D721Med (cell line): ENCODE measurements at regions not wholly inside any gene's neighbourhood (a gene's known extent, or its start where the extent isn't known, plus 50 kb on each side); places are given as distances from the start of the nearest gene placed in this dataset.

ENCODE experiments used
- DNase-seq: peaks from one replicate; pipeline ENCODE4 v3.0.0; 2011; ENCODE audit warnings: low spot score; ENCODE audit not compliant: insufficient read length
- FAIRE-seq: peaks from 2 replicates; lab custom pipeline; 2011; peaks lifted over from hg19 to GRCh38; lab: Jason Lieb, UNC
- CTCF ChIP-seq: IDR thresholded peaks from 2 replicates; pipeline ENCODE4 v1.5.1; 2012; ENCODE audit warnings: mild to moderate bottlenecking, control low read depth; ENCODE audit not compliant: insufficient read depth; ENCODE audit errors: missing control alignments

GRCh38 chr5:133761632-133762031 lies 149.3 kb upstream of the FSTL4 start:
- TF ChIP-seq CTCF: no peak
- FAIRE-seq: no peak
- no peak for DNase-seq

GRCh38 chr5:133760532-133760931 lies 148.2 kb upstream of the FSTL4 start:
- TF ChIP-seq CTCF: no peak
- DNase-seq (no peak), FAIRE-seq (no peak)

- DNase-seq (no peak), FAIRE-seq (no peak)
- no peak for TF ChIP-seq CTCF
Observed at GRCh38 chr5:133758641-133759040, 146.3 kb upstream of the FSTL4 start.

- TF ChIP-seq CTCF: no peak
- FAIRE-seq (no peak), DNase-seq (no peak)
Observed at GRCh38 chr5:133757396-133757945, 145.1 kb upstream of the FSTL4 start.

- TF ChIP-seq CTCF: no peak
- FAIRE-seq: no peak
- DNase-seq: no peak
Observed at GRCh38 chr5:133756756-133757155, 144.4 kb upstream of the FSTL4 start.

GRCh38 chr5:133756036-133756435 lies 143.7 kb upstream of the FSTL4 start:
- TF ChIP-seq CTCF: no peak
- FAIRE-seq (no peak), DNase-seq (no peak)

- TF ChIP-seq CTCF: peak; percentile 45
- FAIRE-seq (no peak), DNase-seq (no peak)
Observed at GRCh38 chr5:133754575-133755169, 142.3 kb upstream of the FSTL4 start.
